HepG2 (cell line): ENCODE measurements at regions not wholly inside any gene's neighbourhood (a gene's known extent, or its start where the extent isn't known, plus 50 kb on each side); places are given as distances from the start of the nearest gene placed in this dataset.

Source experiments
- CBFB ChIP-seq: sonication (generic); formaldehyde crosslinking; IDR thresholded peaks from 2 replicates; pipeline ENCODE4 v1.4.0; 2020; ENCODE audit warnings: missing genetic modification reagents
- IRF2 ChIP-seq: IDR thresholded peaks from 2 replicates; pipeline ENCODE4 v1.6.1; 2018; ENCODE audit warnings: missing genetic modification reagents, missing compliant biosample characterization
- MAZ ChIP-seq, 2 experiments: sonication (generic) in 1 of 2; formaldehyde crosslinking in 1 of 2; IDR thresholded peaks; 2 replicates each; pipeline versions ENCODE4 v1.5.0 to v1.6.1; 2012 to 2020; ENCODE audit warnings: low read depth in 2 of 2, mild to moderate bottlenecking in 2 of 2, borderline replicate concordance in 1 of 2, improper control_type of control experiment in 1 of 2, low read length in 1 of 2, missing genetic modification reagents in 1 of 2, moderate library complexity in 1 of 2
- MBD4 ChIP-seq: IDR thresholded peaks from 2 replicates; pipeline ENCODE4 v1.6.1; 2012; ENCODE audit warnings: low read length, inconsistent platforms, borderline replicate concordance
- ZNF574 ChIP-seq: sonication (generic); formaldehyde crosslinking; IDR thresholded peaks from 2 replicates; pipeline ENCODE4 v1.4.0; 2020; ENCODE audit warnings: missing genetic modification reagents
- ZUFSP ChIP-seq: sonication (generic); formaldehyde crosslinking; IDR thresholded peaks from 2 replicates; pipeline ENCODE4 v1.9.0; 2021; ENCODE audit warnings: missing genetic modification reagents, mild to moderate bottlenecking, borderline replicate concordance

- no peak for TF ChIP-seq ZNF574
- no peak for TF ChIP-seq ZUFSP (CRISPR knock-in tag)
- TF ChIP-seq MBD4: 0 out of 2 replicates have a peak, but pooled peaks have one; percentile 23
- no peak; the same call in 1 of the 2 replicates for TF ChIP-seq CBFB
- no peak for TF ChIP-seq MAZ (IDR thresholded peaks at IDR 0.05; ENCODE audit: borderline replicate concordance, low read depth, low read length)
- peak; percentile 42; the same call in 1 of the 2 replicates for TF ChIP-seq MAZ (CRISPR knock-in tag; IDR thresholded peaks at IDR 0.05; ENCODE audit: low read depth)
- peak; percentile 55; the same call in 1 of the 2 replicates for TF ChIP-seq IRF2 (CRISPR knock-in tag)
Observed at GRCh38 chr12:93134893-93135285, 205.8 kb upstream of the EEA1 start (continued).
